ENCODE measurements at regions not wholly inside any gene's neighbourhood (a gene's known extent, or its start where the extent isn't known, plus 50 kb on each side); places are given as distances from the start of the nearest gene placed in this dataset.

- Histone ChIP-seq H3K27me3 (replicated peaks; ENCODE audit: insufficient read depth, low read length) (no peaks in the 10 kb centered on the region), H3K9ac (ENCODE audit: low read length) (no peak overlapping the region), H2AFZ (ENCODE audit: low read length) (no peak overlapping the region), H3K27ac (ENCODE audit: low read length) (no peak overlapping the region), H3F3A (ENCODE audit: insufficient read depth, low read length) (no peaks in the 10 kb centered on the region), H3K9me3 (replicated peaks; ENCODE audit: insufficient read depth, low read length) (no peaks in the 10 kb centered on the region), H3K9me2 (replicated peaks; ENCODE audit: insufficient read depth, low read length) (no peaks in the 10 kb centered on the region), H3K4me3 (ENCODE audit: low read length) (no peak overlapping the region), H3K36me3 (replicated peaks; ENCODE audit: insufficient read depth, low read length) (no peaks in the 10 kb centered on the region), H3K79me2 (ENCODE audit: low read length) (no peaks in the 10 kb centered on the region), H4K20me1 (ENCODE audit: insufficient read depth, low read length) (no peaks in the 10 kb centered on the region), H3K4me1 (ENCODE audit: low read length) (no peaks in the 10 kb centered on the region), H3K4me2 (ENCODE audit: low read depth, low read length) (no peak overlapping the region)
- TF ChIP-seq EZH2phosphoT487 (IDR thresholded peaks at IDR 0.05; ENCODE audit: low read length) (no peak), CTCF (IDR thresholded peaks at IDR 0.05; ENCODE audit: low read length) (no peak), EZH2 (optimal IDR thresholded peaks at IDR 0.05; ENCODE audit: low read depth, low read length) (no peak)
- no peak for DNase-seq
These were observed 395.8 kb upstream of the KLF12 start for GRCh38 chr13:74530011-74530410.

- no peak overlapping the region for H3K9ac ChIP-seq (ENCODE audit: low read length)
- H3K9me2 ChIP-seq (replicated peaks; ENCODE audit: insufficient read depth, low read length), result no peaks in the 10 kb centered on the region
- no peaks in the 10 kb centered on the region for H3K36me3 ChIP-seq (replicated peaks; ENCODE audit: insufficient read depth, low read length)
- no peaks in the 10 kb centered on the region for H3K4me1 ChIP-seq (ENCODE audit: low read length)
- no peaks in the 10 kb centered on the region for H3K27me3 ChIP-seq (replicated peaks; ENCODE audit: insufficient read depth, low read length)
- H3K9me3 ChIP-seq (replicated peaks; ENCODE audit: insufficient read depth, low read length), result no peaks in the 10 kb centered on the region
- no peaks in the 10 kb centered on the region for H3K79me2 ChIP-seq (ENCODE audit: low read length)
- H3K4me2 ChIP-seq (ENCODE audit: low read depth, low read length), result no peak overlapping the region
- H2AFZ ChIP-seq (ENCODE audit: low read length), result no peak overlapping the region
- DNase-seq, result no peak
- no peak for TF ChIP-seq EZH2phosphoT487 (IDR thresholded peaks at IDR 0.05; ENCODE audit: low read length)
- no peak for TF ChIP-seq CTCF (IDR thresholded peaks at IDR 0.05; ENCODE audit: low read length)
- TF ChIP-seq EZH2 (optimal IDR thresholded peaks at IDR 0.05; ENCODE audit: low read depth, low read length), result no peak
- H4K20me1 ChIP-seq (ENCODE audit: insufficient read depth, low read length), result no peaks in the 10 kb centered on the region
- H3K27ac ChIP-seq (ENCODE audit: low read length), result no peak overlapping the region
- H3F3A ChIP-seq (ENCODE audit: insufficient read depth, low read length), result no peaks in the 10 kb centered on the region
- no peak overlapping the region for H3K4me3 ChIP-seq (ENCODE audit: low read length)
These were observed 394.7 kb upstream of the KLF12 start for GRCh38 chr13:74528734-74529513.

- Histone ChIP-seq H4K20me1 (ENCODE audit: insufficient read depth, low read length) (no peaks in the 10 kb centered on the region), H3K36me3 (replicated peaks; ENCODE audit: insufficient read depth, low read length) (no peaks in the 10 kb centered on the region), H3K9me3 (replicated peaks; ENCODE audit: insufficient read depth, low read length) (no peaks in the 10 kb centered on the region), H3K27me3 (replicated peaks; ENCODE audit: insufficient read depth, low read length) (no peaks in the 10 kb centered on the region), H3K4me2 (ENCODE audit: low read depth, low read length) (no peak overlapping the region), H3K79me2 (ENCODE audit: low read length) (no peaks in the 10 kb centered on the region), H3F3A (ENCODE audit: insufficient read depth, low read length) (no peaks in the 10 kb centered on the region), H3K4me3 (ENCODE audit: low read length) (no peak overlapping the region), H3K4me1 (ENCODE audit: low read length) (no peaks in the 10 kb centered on the region), H3K9me2 (replicated peaks; ENCODE audit: insufficient read depth, low read length) (no peaks in the 10 kb centered on the region), H3K9ac (ENCODE audit: low read length) (no peak overlapping the region), H2AFZ (ENCODE audit: low read length) (no peak overlapping the region), H3K27ac (ENCODE audit: low read length) (no peak overlapping the region)
- no peak for TF ChIP-seq CTCF (IDR thresholded peaks at IDR 0.05; ENCODE audit: low read length)
- no peak for DNase-seq
These were observed 388.9 kb upstream of the KLF12 start for GRCh38 chr13:74523057-74523456.
